ENCODE measurements at regions not wholly inside any gene's neighbourhood (a gene's known extent, or its start where the extent isn't known, plus 50 kb on each side); places are given as distances from the start of the nearest gene placed in this dataset.

DNA sequence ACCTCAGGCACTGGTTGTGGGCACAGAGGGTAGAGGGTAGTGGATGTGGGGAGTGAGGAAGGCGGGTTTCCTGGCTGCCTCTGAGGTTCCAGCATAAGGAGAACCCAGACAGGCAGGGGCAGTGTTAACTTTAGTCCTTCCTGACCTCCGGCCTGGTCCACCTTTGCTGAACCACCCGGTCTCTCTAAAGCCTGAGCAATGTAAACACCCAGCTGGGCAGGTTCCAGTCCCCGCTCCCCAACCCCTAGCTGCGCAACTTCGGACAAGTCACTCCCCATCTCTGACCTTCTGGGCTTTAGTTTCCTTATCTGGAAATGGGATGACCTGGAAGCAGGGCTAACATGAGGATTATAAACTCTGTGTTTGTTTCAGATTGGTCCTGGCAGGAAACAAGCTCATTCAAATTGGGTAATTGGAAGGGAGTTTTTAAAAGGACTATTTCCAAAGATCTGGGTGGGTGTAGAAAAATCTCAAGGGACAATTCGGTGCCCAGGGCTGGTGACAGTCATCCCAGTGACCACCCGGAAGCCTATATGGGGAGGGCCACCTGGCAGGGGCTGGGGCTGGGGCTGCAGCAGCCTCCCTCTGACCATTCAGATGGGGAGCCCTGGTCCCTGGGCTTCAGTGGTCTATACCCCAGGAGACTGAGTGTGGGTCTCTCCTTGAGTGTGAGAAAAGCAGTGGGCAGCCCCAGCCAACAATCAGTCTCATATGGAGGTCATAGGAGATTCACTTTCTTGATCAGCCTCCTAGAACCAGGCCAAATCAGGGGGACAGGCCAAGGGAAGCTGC is 108.3 kb upstream of the SYT13 start:
- H3K4me3 Mint-ChIP-seq (ENCODE audit: unreplicated experiment): no peak overlapping the region
- TF ChIP-seq, protein P1, sequence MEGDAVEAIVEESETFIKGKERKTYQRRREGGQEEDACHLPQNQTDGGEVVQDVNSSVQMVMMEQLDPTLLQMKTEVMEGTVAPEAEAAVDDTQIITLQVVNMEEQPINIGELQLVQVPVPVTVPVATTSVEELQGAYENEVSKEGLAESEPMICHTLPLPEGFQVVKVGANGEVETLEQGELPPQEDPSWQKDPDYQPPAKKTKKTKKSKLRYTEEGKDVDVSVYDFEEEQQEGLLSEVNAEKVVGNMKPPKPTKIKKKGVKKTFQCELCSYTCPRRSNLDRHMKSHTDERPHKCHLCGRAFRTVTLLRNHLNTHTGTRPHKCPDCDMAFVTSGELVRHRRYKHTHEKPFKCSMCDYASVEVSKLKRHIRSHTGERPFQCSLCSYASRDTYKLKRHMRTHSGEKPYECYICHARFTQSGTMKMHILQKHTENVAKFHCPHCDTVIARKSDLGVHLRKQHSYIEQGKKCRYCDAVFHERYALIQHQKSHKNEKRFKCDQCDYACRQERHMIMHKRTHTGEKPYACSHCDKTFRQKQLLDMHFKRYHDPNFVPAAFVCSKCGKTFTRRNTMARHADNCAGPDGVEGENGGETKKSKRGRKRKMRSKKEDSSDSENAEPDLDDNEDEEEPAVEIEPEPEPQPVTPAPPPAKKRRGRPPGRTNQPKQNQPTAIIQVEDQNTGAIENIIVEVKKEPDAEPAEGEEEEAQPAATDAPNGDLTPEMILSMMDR (IDR thresholded peaks at IDR 0.05): no peak
- no peak overlapping the region for H3K27ac Mint-ChIP-seq (ENCODE audit: unreplicated experiment)
- no peaks in the 10 kb centered on the region for H3K36me3 Mint-ChIP-seq (ENCODE audit: unreplicated experiment)
- peaks cover 18% of the 10 kb centered on the region for H3K4me1 Mint-ChIP-seq (ENCODE audit: unreplicated experiment)
- H3K27me3 Mint-ChIP-seq (ENCODE audit: unreplicated experiment): peaks cover 4% of the 10 kb centered on the region
- DNase-seq (ENCODE audit: extremely low spot score, unreplicated experiment): no peak
- no peaks in the 10 kb centered on the region for H3K9me3 Mint-ChIP-seq (ENCODE audit: unreplicated experiment)

DNA sequence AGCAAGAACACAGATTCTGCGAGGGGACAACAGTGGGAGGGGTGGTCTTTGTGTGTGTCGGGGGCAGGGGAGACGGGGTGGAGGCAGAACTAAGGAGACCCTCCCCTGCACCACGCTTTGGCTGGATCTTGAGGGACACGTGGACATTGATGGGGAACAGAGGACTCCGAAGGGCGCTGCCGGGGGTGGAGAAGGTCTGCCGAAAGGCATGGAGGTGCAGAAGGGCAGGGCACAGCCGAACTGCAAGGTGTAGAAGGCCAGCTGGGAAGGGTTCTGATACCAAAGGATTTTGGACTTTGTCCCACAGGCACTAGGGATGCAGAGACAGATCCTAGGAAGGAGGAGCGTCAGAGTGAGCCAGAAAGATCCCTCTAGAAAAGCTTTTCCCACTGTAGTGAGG is 107.7 kb upstream of the SYT13 start:
- peaks cover 6% of the 10 kb centered on the region for H3K27me3 Mint-ChIP-seq (ENCODE audit: unreplicated experiment)
- H3K9me3 Mint-ChIP-seq (ENCODE audit: unreplicated experiment): no peaks in the 10 kb centered on the region
- TF ChIP-seq, protein P1 (IDR thresholded peaks at IDR 0.05): no peak
- H3K27ac Mint-ChIP-seq (ENCODE audit: unreplicated experiment): no peak overlapping the region
- no peaks in the 10 kb centered on the region for H3K36me3 Mint-ChIP-seq (ENCODE audit: unreplicated experiment)
- H3K4me1 Mint-ChIP-seq (ENCODE audit: unreplicated experiment): peaks cover 18% of the 10 kb centered on the region
- H3K4me3 Mint-ChIP-seq (ENCODE audit: unreplicated experiment): no peak overlapping the region
- no peak for DNase-seq (ENCODE audit: extremely low spot score, unreplicated experiment)

DNA sequence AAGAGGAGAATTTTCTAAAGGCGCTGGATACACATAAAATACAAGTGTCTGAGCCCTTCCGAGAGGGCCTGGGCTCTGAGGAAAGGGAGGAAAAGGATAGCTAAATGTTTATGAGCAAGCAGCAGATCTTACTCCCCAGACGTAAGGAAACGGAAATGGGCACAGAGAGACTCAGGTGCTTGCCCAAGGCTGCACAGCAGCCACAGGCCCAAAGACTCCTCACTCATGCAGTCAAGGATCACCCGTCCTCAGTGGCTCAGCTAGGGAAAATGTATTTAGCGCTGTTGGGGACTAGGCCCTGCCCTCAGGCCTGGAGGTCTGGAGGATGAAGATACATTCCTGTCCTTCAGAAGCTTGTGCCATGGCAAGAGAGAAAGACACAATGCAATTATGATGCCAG is 107.2 kb upstream of the SYT13 start:
- TF ChIP-seq, protein P1 (IDR thresholded peaks at IDR 0.05): no peak
- Mint-ChIP-seq H3K36me3 (ENCODE audit: unreplicated experiment) (no peaks in the 10 kb centered on the region), H3K27ac (ENCODE audit: unreplicated experiment) (no peak overlapping the region), H3K27me3 (ENCODE audit: unreplicated experiment) (peaks cover 10% of the 10 kb centered on the region), H3K9me3 (ENCODE audit: unreplicated experiment) (no peaks in the 10 kb centered on the region), H3K4me3 (ENCODE audit: unreplicated experiment) (no peak overlapping the region), H3K4me1 (ENCODE audit: unreplicated experiment) (peaks cover 18% of the 10 kb centered on the region)
- no peak for DNase-seq (ENCODE audit: extremely low spot score, unreplicated experiment)

DNA sequence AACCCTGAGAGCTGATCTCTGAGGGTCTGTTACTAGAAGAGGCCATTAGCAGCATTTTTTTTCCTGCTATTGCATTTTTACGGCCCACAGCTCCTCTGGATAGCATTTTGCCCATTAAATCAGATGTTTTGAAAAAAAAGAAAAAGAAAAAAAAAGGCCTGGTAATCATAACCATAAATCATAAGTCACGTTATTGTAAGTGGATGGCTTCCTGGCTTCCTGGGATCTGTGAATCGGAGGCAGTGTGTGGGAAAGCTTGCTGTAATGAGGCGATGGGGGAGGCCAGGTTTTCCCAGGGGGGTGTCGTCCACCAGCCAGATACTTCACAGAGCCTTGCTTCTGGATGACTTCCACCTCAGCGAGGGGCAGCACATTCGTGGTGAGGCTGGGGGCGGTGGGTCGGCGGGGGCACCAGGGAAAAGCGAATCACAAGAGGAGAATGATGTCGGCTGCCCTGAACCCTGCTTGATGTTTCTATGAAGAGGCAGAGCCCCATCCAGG is 106.5 kb upstream of the SYT13 start:
- Mint-ChIP-seq H3K27ac (ENCODE audit: unreplicated experiment) (no peak overlapping the region), H3K27me3 (ENCODE audit: unreplicated experiment) (peaks cover 14% of the 10 kb centered on the region)

DNA sequence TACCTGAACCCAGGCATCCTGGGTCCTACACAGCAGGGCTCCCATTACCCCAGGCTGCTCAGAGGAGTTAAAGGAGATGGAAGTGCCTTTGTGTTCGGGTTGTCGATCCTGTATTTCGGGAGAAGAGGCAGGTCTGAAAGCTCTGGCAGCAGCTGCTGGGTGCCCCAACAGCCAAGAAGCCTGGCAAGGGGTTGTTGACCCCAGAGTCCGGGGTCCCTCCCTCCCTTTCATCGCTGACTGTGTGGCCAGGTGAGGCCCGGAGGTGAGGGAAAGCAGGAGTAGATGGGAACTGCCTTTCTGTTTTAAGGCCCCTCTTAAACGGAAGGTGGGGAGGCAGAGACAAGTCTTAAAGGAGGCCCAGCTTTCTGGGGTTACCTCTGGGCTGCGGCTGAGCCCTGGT is 106.0 kb upstream of the SYT13 start:
- DNase-seq (ENCODE audit: extremely low spot score, unreplicated experiment): no peak
- H3K9me3 Mint-ChIP-seq (ENCODE audit: unreplicated experiment): no peaks in the 10 kb centered on the region
- no peaks in the 10 kb centered on the region for H3K36me3 Mint-ChIP-seq (ENCODE audit: unreplicated experiment)
- H3K27me3 Mint-ChIP-seq (ENCODE audit: unreplicated experiment): peaks cover 18% of the 10 kb centered on the region
- H3K4me1 Mint-ChIP-seq (ENCODE audit: unreplicated experiment): peaks cover 18% of the 10 kb centered on the region
- TF ChIP-seq, protein P1 (IDR thresholded peaks at IDR 0.05): no peak
- no peak overlapping the region for H3K27ac Mint-ChIP-seq (ENCODE audit: unreplicated experiment)
- no peak overlapping the region for H3K4me3 Mint-ChIP-seq (ENCODE audit: unreplicated experiment)

More for the DNA sequence above, 106.5 kb upstream of the SYT13 start:
- H3K9me3 Mint-ChIP-seq (ENCODE audit: unreplicated experiment): no peaks in the 10 kb centered on the region
- no peaks in the 10 kb centered on the region for H3K36me3 Mint-ChIP-seq (ENCODE audit: unreplicated experiment)
- DNase-seq (ENCODE audit: extremely low spot score, unreplicated experiment): no peak
- H3K4me1 Mint-ChIP-seq (ENCODE audit: unreplicated experiment): peaks cover 18% of the 10 kb centered on the region
- H3K4me3 Mint-ChIP-seq (ENCODE audit: unreplicated experiment): no peak overlapping the region
- TF ChIP-seq, protein P1 (IDR thresholded peaks at IDR 0.05): no peak

Measured in osteocyte (in vitro differentiated cells).